GM12864 (cell line): ENCODE measurements at regions not wholly inside any gene's neighbourhood (a gene's known extent, or its start where the extent isn't known, plus 50 kb on each side); places are given as distances from the start of the nearest gene placed in this dataset.

Experiments used
- DNase-seq: peaks from one replicate; pipeline ENCODE4 v3.0.0-alpha.2; 2011; ENCODE audit warnings: low read depth
- H3K4me3 ChIP-seq: 2 replicates; pipeline ENCODE4 v1.5.1; 2011; ENCODE audit warnings: mild to moderate bottlenecking, low read depth, low read length, control low read depth
- TF ChIP-seq, protein P1 (sequence below): IDR thresholded peaks from 2 replicates; pipeline ENCODE4 v1.5.1; 2011; ENCODE audit warnings: low read depth, mild to moderate bottlenecking, moderate library complexity, low read length, control low read depth, inconsistent platforms; ENCODE audit errors: missing control alignments

DNA sequence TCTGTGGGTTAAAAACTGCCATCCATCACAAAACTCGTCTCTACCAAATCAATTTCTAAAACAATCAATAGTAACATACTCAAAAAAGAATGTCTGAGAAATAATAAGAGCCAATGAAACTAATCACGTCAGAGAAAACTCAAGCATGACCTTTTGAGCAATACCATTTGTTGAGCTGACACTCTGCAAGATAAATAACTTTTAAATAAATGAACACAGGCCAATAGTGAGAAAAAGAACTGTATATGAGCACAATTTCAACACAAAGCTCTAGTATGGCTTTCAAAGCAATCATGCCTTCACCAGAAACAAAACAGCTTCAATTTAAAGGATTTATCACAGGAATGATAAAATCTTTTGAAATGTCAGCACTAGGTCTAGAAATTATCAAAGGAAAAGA lies 249.2 kb upstream of the SETMAR start:
- TF ChIP-seq, protein P1, sequence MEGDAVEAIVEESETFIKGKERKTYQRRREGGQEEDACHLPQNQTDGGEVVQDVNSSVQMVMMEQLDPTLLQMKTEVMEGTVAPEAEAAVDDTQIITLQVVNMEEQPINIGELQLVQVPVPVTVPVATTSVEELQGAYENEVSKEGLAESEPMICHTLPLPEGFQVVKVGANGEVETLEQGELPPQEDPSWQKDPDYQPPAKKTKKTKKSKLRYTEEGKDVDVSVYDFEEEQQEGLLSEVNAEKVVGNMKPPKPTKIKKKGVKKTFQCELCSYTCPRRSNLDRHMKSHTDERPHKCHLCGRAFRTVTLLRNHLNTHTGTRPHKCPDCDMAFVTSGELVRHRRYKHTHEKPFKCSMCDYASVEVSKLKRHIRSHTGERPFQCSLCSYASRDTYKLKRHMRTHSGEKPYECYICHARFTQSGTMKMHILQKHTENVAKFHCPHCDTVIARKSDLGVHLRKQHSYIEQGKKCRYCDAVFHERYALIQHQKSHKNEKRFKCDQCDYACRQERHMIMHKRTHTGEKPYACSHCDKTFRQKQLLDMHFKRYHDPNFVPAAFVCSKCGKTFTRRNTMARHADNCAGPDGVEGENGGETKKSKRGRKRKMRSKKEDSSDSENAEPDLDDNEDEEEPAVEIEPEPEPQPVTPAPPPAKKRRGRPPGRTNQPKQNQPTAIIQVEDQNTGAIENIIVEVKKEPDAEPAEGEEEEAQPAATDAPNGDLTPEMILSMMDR: no peak
- H3K4me3 ChIP-seq: no peak overlapping the region

DNA sequence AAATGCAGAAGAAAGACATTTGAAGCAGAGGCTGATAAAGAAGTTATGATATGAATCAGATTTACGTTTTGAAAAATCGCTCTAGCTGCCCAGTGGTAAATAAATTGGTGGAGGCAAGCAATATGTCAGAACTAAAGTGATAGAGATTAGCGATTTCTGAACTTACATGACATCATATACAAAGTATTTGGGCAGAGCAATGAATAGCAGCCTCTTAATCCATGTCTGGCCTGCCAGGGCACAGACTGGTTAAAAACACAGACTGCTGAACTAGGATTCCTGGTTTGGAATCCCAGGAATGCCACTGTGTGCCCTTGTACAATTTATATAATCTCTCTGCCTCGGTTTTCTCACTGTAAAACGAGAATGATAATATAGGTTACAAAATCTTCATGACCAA lies 243.1 kb upstream of the SETMAR start:
- H3K4me3 ChIP-seq: no peak overlapping the region
- no peak for DNase-seq
- TF ChIP-seq, protein P1: no peak

More for the DNA sequence above, 249.2 kb upstream of the SETMAR start:
- DNase-seq: no peak

DNA sequence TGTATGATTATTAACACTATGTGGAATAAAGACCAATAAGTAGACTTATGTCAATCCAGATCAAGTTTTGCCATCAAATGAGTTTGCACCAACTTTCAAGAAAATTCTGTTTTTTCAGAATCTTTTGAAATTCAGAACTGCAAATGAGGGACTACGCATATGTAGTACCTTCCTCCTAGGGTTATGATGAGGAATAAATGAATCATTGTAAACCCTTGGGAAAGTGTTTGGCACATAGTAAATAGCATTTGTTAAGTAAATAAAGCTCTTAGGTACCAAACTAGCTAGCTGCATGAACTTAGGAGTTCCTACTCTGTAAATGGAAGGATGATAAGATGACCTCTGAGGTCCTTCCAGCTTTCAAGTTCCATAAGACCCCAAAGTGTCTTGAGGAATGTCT lies 242.6 kb upstream of the SETMAR start:
- no peak for DNase-seq
- H3K4me3 ChIP-seq: no peak overlapping the region
- TF ChIP-seq, protein P1: no peak

DNA sequence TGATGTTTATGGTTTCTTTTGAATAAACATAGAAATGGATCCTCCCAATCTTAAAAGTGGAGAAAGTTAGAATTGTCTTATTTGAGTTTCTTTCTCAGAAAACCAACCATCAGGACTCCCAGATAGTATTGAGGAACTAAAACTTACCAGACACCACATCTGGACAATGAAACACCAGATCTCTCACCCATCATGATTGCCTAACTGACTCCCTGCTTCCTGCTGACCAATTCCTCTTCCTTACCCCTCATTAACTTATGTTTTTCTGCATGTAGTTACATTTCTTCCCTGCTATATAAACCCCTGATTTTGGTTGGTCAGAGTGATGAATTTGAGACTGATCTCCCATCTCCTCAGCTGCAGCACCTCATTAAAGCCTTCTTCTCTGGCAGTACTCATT lies 242.0 kb upstream of the SETMAR start:
- DNase-seq: no peak
- no peak overlapping the region for H3K4me3 ChIP-seq
- TF ChIP-seq, protein P1: no peak

DNA sequence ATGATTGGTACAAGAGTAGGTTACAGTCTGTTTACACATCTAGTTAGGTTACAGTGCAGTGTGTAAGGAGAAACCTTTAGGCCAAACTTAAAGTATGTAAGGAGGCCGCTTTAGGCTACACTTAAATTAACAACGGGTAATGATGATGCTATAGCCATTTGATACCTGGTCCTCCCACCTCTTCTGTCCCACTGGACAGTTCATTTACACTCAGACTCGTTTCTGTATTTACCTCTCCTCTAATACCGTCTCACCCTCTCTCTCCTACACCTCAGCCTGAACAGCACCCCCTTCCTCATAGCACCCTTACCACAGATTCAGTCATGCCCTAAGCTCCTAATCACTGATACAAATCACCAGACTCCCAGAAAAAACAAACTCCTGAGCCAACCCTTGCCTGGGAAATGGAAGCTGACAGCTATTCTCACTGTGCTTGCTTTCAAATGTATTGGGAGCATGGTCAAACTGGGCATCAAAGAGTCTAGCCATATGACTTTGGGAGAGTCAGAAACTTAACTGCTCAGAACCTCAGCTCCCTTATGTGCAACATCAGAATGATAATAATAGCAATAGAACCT lies 241.3 kb upstream of the SETMAR start:
- no peak overlapping the region for H3K4me3 ChIP-seq
- TF ChIP-seq, protein P1: no peak
- DNase-seq: no peak

DNA sequence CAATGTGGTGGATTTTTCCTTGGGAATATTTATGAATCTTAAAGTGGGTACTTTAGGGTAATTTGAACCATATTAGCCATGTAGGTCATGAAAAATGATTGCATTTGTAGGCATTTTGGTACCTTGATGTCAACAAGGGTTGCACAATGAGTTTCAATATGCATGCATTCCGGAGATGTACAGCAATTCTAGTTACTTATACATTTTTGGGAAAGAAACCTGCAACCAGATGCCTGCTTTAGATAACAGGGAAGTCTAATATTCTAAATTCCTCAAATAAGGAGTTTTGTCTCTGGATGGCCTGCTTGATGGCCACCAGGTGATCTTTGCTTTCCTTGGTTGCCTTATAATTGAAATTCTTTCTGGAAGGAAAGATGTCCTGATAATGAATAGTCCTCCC lies 240.5 kb upstream of the SETMAR start:
- TF ChIP-seq, protein P1: no peak
- DNase-seq: no peak
- H3K4me3 ChIP-seq: no peak overlapping the region

DNA sequence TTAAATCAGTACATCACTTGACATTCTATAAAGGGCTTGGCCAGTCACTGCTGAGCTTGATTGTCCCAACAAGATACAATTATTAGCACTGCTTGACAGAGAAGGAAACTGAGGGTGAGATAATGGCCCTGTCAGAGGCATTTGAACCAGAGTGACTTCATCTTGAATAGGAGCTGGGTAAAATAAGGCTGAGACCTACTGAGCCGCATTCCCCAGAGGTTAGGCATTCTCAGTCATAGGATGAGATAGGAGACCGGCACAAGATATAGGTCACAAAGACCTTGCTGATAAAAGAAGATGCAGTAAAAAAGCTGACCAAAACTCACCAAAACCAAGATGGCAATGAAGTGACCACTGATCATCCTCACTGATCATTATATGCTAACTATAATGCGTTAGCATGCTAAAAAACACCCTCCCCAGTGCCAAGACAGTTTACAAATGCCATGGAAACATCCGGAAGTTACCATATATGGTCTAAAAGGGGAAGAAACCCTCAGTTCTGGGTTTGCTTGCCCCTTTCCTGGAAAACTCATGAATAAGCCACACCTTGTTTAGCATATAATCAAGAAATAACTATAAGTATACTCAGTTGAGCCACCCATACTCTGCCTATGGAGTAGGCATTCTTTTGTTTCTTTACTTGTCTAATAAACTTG lies 239.1 kb upstream of the SETMAR start:
- DNase-seq: no peak
- no peak overlapping the region for H3K4me3 ChIP-seq
- TF ChIP-seq, protein P1: no peak
